Lower leg skin (tissue), 3 donors: ENCODE measurements at regions not wholly inside any gene's neighbourhood (a gene's known extent, or its start where the extent isn't known, plus 50 kb on each side); places are given as distances from the start of the nearest gene placed in this dataset.

Experiments used
- CTCF ChIP-seq, 3 donors: fragments of 450-650 bp; IDR thresholded peaks; one replicate each; pipeline ENCODE4 v1.5.1; 2016; ENCODE audit warnings: antibody characterized with exemption in 3 of 3, mild to moderate bottlenecking in 3 of 3, moderate library complexity in 2 of 3
- POLR2A ChIP-seq, 2 donors: fragments of 450-650 bp; IDR thresholded peaks; one replicate each; pipeline ENCODE4 v1.6.1; 2016 to 2017; ENCODE audit warnings: antibody characterized with exemption in 2 of 2, mild to moderate bottlenecking in 1 of 2, moderate library complexity in 1 of 2

GRCh38 chr9:1653282-1653681 is 361.9 kb upstream of the SMARCA2 start:
- no peak for TF ChIP-seq CTCF (IDR thresholded peaks at IDR 0.05)
- no peak for TF ChIP-seq POLR2A (IDR thresholded peaks at IDR 0.05)
